Fibroblast of mammary gland (primary cell): ENCODE measurements at regions not wholly inside any gene's neighbourhood (a gene's known extent, or its start where the extent isn't known, plus 50 kb on each side); places are given as distances from the start of the nearest gene placed in this dataset.
A peak's percentile ranks its signal among the peaks of the same experiment; 100 is the strongest.

ENCODE experiments used
- DNase-seq: peaks from one replicate; pipeline ENCODE4 v3.0.0-alpha.2; 2010; ENCODE audit warnings: low read depth
- H3K4me3 ChIP-seq: 2 replicates; pipeline ENCODE4 v1.5.1; 2011; ENCODE audit warnings: low read depth, mild to moderate bottlenecking, low read length, moderate library complexity; ENCODE audit not compliant: control insufficient read depth
- CTCF ChIP-seq: conservative IDR thresholded peaks from 2 replicates; pipeline ENCODE4 v1.5.1; 2011; ENCODE audit warnings: low read depth, low read length, inconsistent platforms; ENCODE audit not compliant: control insufficient read depth, insufficient read depth

DNA sequence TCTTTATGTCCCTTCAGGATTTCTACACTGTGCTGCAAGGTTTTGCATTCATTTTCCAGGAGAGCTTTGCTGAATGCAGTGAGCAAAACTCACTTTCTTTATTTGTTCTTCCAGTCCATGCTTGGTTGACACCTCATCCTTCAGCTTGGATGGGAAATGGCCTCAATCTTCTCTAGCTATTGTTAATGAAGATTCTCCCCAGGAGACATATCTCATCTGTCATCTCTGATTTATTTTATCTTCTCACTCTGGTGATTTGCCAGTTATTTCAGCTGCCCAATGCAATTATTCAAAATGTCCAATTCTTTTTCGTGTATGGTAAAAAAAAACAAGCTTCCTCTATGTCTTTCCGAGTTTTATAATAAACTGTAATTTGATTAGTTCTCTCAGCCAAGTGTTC is 77.9 kb upstream of the PAK5 start:
- H3K4me3 ChIP-seq: no peak overlapping the region
- no peak for DNase-seq
- TF ChIP-seq CTCF: no peak

GRCh38 chr20:9912858-9913434 is 74.1 kb upstream of the PAK5 start:
- DNase-seq: peak; percentile 51
- H3K4me3 ChIP-seq: no peak overlapping the region
- TF ChIP-seq CTCF: peak; percentile 88

GRCh38 chr20:9912290-9912689 is 73.4 kb upstream of the PAK5 start:
- H3K4me3 ChIP-seq: no peak overlapping the region
- DNase-seq: no peak
- no peak for TF ChIP-seq CTCF

- DNase-seq: no peak
- TF ChIP-seq CTCF: no peak
- H3K4me3 ChIP-seq: no peak overlapping the region
Measured at GRCh38 chr20:9911519-9911918, 72.6 kb upstream of the PAK5 start.

GRCh38 chr20:9909167-9909566 is 70.3 kb upstream of the PAK5 start:
- TF ChIP-seq CTCF: no peak
- DNase-seq: no peak
- H3K4me3 ChIP-seq: no peak overlapping the region

DNA sequence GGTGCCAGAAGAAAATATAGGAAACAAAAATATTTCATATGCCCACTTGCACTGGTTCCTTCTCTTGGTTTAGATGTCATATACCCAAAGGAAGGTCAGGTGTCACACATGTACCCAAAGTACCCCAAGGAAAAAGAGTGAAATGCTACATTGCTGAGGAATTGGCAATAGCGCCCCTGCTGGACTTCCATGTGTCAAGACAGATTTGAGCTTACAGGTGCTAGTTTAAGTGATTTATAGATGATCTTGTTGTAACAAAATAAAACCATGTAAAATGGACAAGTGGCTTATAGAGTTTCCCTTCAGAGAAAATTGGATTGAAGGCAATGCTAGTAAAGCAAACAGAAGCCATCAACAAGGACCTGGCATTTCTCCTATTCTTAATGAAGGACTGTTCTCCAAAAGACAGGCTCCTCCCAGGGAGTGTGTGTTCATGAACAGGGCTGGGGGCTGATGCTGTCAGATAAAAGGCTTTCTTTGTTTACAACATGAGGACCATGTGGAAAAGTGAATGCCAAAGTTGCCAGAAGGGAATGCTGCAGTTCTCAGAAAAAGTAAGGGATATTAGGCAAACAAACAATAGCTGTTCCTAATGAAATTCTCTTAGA is 64.3 kb upstream of the PAK5 start:
- peak; percentile 11 for DNase-seq
- peak; percentile 53 for TF ChIP-seq CTCF
- H3K4me3 ChIP-seq: no peak overlapping the region
